ENCODE measurements at regions not wholly inside any gene's neighbourhood (a gene's known extent, or its start where the extent isn't known, plus 50 kb on each side); places are given as distances from the start of the nearest gene placed in this dataset.

DNA sequence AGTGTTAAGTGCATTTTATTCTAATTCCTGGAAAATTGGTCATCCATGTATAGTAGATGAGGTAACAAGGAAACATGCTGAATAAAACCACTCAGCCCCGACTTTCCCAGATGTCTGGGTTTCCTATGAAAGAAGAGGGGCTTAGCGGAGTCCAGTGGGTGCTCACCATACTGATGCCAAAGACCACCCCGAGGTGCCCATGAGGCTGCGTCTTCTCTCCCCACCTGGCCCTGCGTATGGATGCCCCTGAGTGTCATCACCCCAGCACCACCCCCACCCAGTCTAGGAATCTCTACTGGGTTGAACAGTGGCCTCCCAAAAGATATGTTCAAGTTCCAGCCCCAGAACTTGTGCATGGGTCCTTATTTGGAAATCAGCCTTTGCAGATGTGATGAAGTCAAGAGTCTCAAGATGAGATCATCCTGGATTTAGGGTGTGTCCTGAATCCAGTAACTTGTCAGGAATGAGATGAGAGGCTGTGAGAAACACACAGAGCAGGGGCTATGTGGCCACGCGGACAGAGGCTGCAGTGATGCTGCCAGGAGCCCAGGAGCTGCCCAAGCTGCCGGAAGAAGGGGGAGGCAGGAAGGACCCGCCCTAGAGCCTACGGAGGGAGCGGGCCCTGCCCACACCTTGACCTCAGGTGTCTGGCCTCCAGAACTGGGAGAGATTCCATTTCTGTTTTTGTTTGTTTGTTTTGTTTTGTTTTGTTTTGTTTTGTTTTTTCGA, 124.6 kb upstream of the CDH4 start:
- DNase-seq, result no peak
- no peak overlapping the region for H2AFZ ChIP-seq (ENCODE audit: low read depth)
- no peak overlapping the region for H3K4me3 ChIP-seq (ENCODE audit: low read depth in 2 of 2, low read length in 1 of 2)
- no peaks in the 10 kb centered on the region for H3K79me2 ChIP-seq (ENCODE audit: insufficient read depth)
- CTCF ChIA-PET, result interaction anchor here (1.3 kb wide), 2 partner anchors 8 to 917 kb away, joined by 4 read pairs; no protein-coding TSS in a partner anchor
- POLR2A ChIA-PET, result no interaction called here
- no peaks in the 10 kb centered on the region for H3K27me3 ChIP-seq (ENCODE audit: insufficient read depth)
- no peaks in the 10 kb centered on the region for H3K9me2 ChIP-seq
- no peaks in the 10 kb centered on the region for H4K20me1 ChIP-seq (ENCODE audit: insufficient read depth)
- WGBS (ENCODE audit: low lambda C conversion rate), result 48% methylated on average over 12 of the region's 12 CpGs
- no peaks in the 10 kb centered on the region for H3K36me3 ChIP-seq (replicated peaks in 1 of 2; ENCODE audit: control insufficient read depth in 1 of 2, insufficient read depth in 2 of 2, low read length in 1 of 2)
- H3K9ac ChIP-seq, result no peak overlapping the region
- no peak overlapping the region for H3K4me2 ChIP-seq
- H3K9me3 ChIP-seq, result no peaks in the 10 kb centered on the region
- TF ChIP-seq POLR2AphosphoS5 (IDR thresholded peaks at IDR 0.05; ENCODE audit: low read depth, low read length) (no peak), GATA2 (CRISPR knock-in tag; IDR thresholded peaks at IDR 0.05) (no peak), RXRA (IDR thresholded peaks at IDR 0.05; ENCODE audit: borderline replicate concordance, low read depth) (no peak), MXI1 (IDR thresholded peaks at IDR 0.05; ENCODE audit: low read depth, low read length) (no peak)
- TF ChIP-seq, protein P1, sequence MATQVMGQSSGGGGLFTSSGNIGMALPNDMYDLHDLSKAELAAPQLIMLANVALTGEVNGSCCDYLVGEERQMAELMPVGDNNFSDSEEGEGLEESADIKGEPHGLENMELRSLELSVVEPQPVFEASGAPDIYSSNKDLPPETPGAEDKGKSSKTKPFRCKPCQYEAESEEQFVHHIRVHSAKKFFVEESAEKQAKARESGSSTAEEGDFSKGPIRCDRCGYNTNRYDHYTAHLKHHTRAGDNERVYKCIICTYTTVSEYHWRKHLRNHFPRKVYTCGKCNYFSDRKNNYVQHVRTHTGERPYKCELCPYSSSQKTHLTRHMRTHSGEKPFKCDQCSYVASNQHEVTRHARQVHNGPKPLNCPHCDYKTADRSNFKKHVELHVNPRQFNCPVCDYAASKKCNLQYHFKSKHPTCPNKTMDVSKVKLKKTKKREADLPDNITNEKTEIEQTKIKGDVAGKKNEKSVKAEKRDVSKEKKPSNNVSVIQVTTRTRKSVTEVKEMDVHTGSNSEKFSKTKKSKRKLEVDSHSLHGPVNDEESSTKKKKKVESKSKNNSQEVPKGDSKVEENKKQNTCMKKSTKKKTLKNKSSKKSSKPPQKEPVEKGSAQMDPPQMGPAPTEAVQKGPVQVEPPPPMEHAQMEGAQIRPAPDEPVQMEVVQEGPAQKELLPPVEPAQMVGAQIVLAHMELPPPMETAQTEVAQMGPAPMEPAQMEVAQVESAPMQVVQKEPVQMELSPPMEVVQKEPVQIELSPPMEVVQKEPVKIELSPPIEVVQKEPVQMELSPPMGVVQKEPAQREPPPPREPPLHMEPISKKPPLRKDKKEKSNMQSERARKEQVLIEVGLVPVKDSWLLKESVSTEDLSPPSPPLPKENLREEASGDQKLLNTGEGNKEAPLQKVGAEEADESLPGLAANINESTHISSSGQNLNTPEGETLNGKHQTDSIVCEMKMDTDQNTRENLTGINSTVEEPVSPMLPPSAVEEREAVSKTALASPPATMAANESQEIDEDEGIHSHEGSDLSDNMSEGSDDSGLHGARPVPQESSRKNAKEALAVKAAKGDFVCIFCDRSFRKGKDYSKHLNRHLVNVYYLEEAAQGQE (IDR thresholded peaks at IDR 0.05; ENCODE audit: low read depth, low read length), result no peak
- H3K4me1 ChIP-seq (ENCODE audit: control insufficient read depth in 1 of 2, insufficient read depth in 2 of 2, low read depth in 1 of 2, low read length in 1 of 2), result no peaks in the 10 kb centered on the region
- H3F3A ChIP-seq (replicated peaks; ENCODE audit: insufficient read depth), result no peaks in the 10 kb centered on the region
- no peak overlapping the region for H3K27ac ChIP-seq (ENCODE audit: low read depth in 2 of 2, low read length in 1 of 2)

DNA sequence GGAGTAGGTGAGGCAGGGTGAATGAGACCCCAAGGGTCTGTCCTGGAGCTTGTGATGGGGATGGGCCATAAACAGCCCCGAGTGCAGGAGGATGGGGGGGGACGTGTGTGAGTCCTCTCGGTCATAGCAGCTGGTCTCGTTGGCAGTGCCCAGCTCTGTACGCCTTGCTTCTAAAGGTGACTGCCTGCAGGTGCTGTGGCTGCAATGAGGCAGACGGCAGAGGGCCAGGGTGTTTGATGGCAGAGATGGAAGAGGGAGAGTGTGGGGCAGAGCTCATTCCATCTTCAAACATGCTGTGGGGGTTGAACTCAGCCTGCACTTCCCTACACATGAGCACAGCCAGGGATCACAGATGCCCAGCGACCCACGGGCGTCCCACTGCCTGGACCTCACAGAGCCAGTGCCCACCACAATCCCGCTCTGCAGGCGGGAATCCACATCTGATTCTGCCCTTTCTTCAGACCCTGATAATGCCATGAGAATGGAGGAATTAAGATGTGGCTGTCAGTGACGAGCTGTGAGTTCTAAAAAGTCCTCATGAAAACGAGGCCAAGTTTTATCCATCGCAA, 123.3 kb upstream of the CDH4 start:
- Histone ChIP-seq H3K9me3 (no peaks in the 10 kb centered on the region), H3K27me3 (ENCODE audit: insufficient read depth) (no peaks in the 10 kb centered on the region), H3K4me1 (ENCODE audit: control insufficient read depth in 1 of 2, insufficient read depth in 2 of 2, low read depth in 1 of 2, low read length in 1 of 2) (no peaks in the 10 kb centered on the region), H4K20me1 (ENCODE audit: insufficient read depth) (no peaks in the 10 kb centered on the region), H3K27ac (ENCODE audit: low read depth in 2 of 2, low read length in 1 of 2) (no peak overlapping the region), H3K4me3 (ENCODE audit: low read depth in 2 of 2, low read length in 1 of 2) (no peak overlapping the region), H3K9ac (no peak overlapping the region), H3K4me2 (no peak overlapping the region), H3K79me2 (ENCODE audit: insufficient read depth) (no peaks in the 10 kb centered on the region), H2AFZ (ENCODE audit: low read depth) (no peak overlapping the region), H3K9me2 (no peaks in the 10 kb centered on the region), H3F3A (replicated peaks; ENCODE audit: insufficient read depth) (no peaks in the 10 kb centered on the region), H3K36me3 (replicated peaks in 1 of 2; ENCODE audit: control insufficient read depth in 1 of 2, insufficient read depth in 2 of 2, low read length in 1 of 2) (no peaks in the 10 kb centered on the region)
- WGBS (ENCODE audit: low lambda C conversion rate), result 40% methylated on average over 14 of the region's 14 CpGs
- POLR2A ChIA-PET, result interaction anchor here (0.6 kb wide), 1 partner anchor 31 kb away, joined by 3 read pairs; no protein-coding TSS in a partner anchor
- DNase-seq, result no peak
- CTCF ChIA-PET, result interaction anchor here (1.2 to 1.5 kb wide), 3 partner anchors 8 to 100 kb away, joined by 3 to 4 read pairs (median 3); no protein-coding TSS in a partner anchor
- TF ChIP-seq CHD2 (IDR thresholded peaks at IDR 0.05; ENCODE audit: low read length, partially characterized antibody), result no peak
- no peak for TF ChIP-seq FOXJ3 (CRISPR knock-in tag; IDR thresholded peaks at IDR 0.05)
- TF ChIP-seq MXI1 (IDR thresholded peaks at IDR 0.05; ENCODE audit: low read depth, low read length), result no peak
- no peak for TF ChIP-seq MEF2A (IDR thresholded peaks at IDR 0.05; ENCODE audit: borderline replicate concordance, low read depth)
- no peak for TF ChIP-seq FOXM1 (IDR thresholded peaks at IDR 0.05; ENCODE audit: low read depth)
- TF ChIP-seq JUND (IDR thresholded peaks at IDR 0.05), result no peak
- no peak for TF ChIP-seq EZH2phosphoT487 (IDR thresholded peaks at IDR 0.05; ENCODE audit: borderline replicate concordance, low read depth)
- TF ChIP-seq TAF1 (IDR thresholded peaks at IDR 0.05; ENCODE audit: borderline replicate concordance, low read depth, low read length), result no peak
- TF ChIP-seq TEAD4 (IDR thresholded peaks at IDR 0.05; ENCODE audit: borderline replicate concordance, insufficient read depth), result no peak
- TF ChIP-seq RCOR1 (IDR thresholded peaks at IDR 0.05; ENCODE audit: low read length), result no peak
- TF ChIP-seq RAD21 (IDR thresholded peaks at IDR 0.05; ENCODE audit: low read length), result no peak
- no peak for TF ChIP-seq ELF1 (IDR thresholded peaks at IDR 0.05)
- TF ChIP-seq SIN3A (IDR thresholded peaks at IDR 0.05; ENCODE audit: borderline replicate concordance, low read depth, low read length), result no peak
- TF ChIP-seq, protein P2, sequence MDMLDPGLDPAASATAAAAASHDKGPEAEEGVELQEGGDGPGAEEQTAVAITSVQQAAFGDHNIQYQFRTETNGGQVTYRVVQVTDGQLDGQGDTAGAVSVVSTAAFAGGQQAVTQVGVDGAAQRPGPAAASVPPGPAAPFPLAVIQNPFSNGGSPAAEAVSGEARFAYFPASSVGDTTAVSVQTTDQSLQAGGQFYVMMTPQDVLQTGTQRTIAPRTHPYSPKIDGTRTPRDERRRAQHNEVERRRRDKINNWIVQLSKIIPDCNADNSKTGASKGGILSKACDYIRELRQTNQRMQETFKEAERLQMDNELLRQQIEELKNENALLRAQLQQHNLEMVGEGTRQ (IDR thresholded peaks at IDR 0.05; ENCODE audit: borderline replicate concordance, low read depth, low read length), result no peak
- TF ChIP-seq, protein P3, sequence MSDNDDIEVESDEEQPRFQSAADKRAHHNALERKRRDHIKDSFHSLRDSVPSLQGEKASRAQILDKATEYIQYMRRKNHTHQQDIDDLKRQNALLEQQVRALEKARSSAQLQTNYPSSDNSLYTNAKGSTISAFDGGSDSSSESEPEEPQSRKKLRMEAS (IDR thresholded peaks at IDR 0.05; ENCODE audit: low read depth), result no peak
- no peak for TF ChIP-seq YY1 (IDR thresholded peaks at IDR 0.05; ENCODE audit: low read depth)
- TF ChIP-seq NRF1 (IDR thresholded peaks at IDR 0.05; ENCODE audit: low read depth, low read length), result no peak
- TF ChIP-seq GABPA (IDR thresholded peaks at IDR 0.05; ENCODE audit: low read depth), result no peak

Data from SK-N-SH (cell line).